SK-N-SH (cell line): ENCODE measurements at regions not wholly inside any gene's neighbourhood (a gene's known extent, or its start where the extent isn't known, plus 50 kb on each side); places are given as distances from the start of the nearest gene placed in this dataset.

Experiments
- CTCF ChIA-PET: fragments of 300-600, 350-600 bp; formaldehyde crosslinking; extraction: SDS; loops from one replicate; lab custom pipeline; 2021; lab: Yijun Ruan, JAX
- POLR2A ChIA-PET: fragments of 350-600 bp; sonication (Branson Sonifier 250); formaldehyde crosslinking; extraction: SDS; loops from one replicate; lab custom pipeline; 2020; ENCODE audit warnings: antibody characterized with exemption, inconsistent platforms; lab: Yijun Ruan, JAX
- DNase-seq: peaks from one replicate; pipeline ENCODE4 v3.0.0; 2012
- H2AFZ ChIP-seq: fragments of 200-600 bp; sonication (generic); 2 replicates; pipeline ENCODE4 v1.8.1; 2016; ENCODE audit warnings: antibody characterized with exemption, mild to moderate bottlenecking, low read depth
- H3F3A ChIP-seq: fragments of 200-600 bp; sonication (generic); replicated peaks from 2 replicates; pipeline ENCODE3; 2016; ENCODE audit warnings: antibody characterized with exemption, mild to moderate bottlenecking; ENCODE audit not compliant: insufficient read depth
- H3K27ac ChIP-seq, 2 experiments: fragments of 200-500 bp in 1 of 2; fragments of 200-600 bp in 1 of 2; sonication (Bioruptor generic) in 1 of 2; sonication (generic), shearing (Covaris generic) in 1 of 2; 2 replicates each; pipeline versions ENCODE4 v1.5.1 to v1.6.1; 2014 to 2016; ENCODE audit warnings: low read depth in 2 of 2, inconsistent platforms in 1 of 2, low read length in 1 of 2, mild to moderate bottlenecking in 1 of 2, mixed read lengths in 1 of 2
- H3K27me3 ChIP-seq: fragments of 200-600 bp; sonication (generic), shearing (Covaris generic); 2 replicates; pipeline ENCODE4 v1.6.1; 2016; ENCODE audit warnings: mixed run types; ENCODE audit not compliant: insufficient read depth
- H3K36me3 ChIP-seq, 2 experiments: fragments of 200-500 bp in 1 of 2; fragments of 200-600 bp in 1 of 2; sonication (Bioruptor generic) in 1 of 2; sonication (generic) in 1 of 2; replicated peaks in 1 of 2; 2 replicates each; pipeline versions ENCODE3 to v1.5.1; 2014 to 2016; ENCODE audit warnings: low read length in 1 of 2, mild to moderate bottlenecking in 1 of 2; ENCODE audit not compliant: insufficient read depth in 2 of 2, control insufficient read depth in 1 of 2
- H3K4me1 ChIP-seq, 2 experiments: fragments of 200-500 bp in 1 of 2; fragments of 200-600 bp in 1 of 2; sonication (Bioruptor generic) in 1 of 2; sonication (generic), shearing (Covaris generic) in 1 of 2; 2 replicates each; pipeline versions ENCODE4 v1.5.1 to v1.6.1; 2014 to 2016; ENCODE audit warnings: low read depth in 1 of 2, low read length in 1 of 2, mixed run types in 1 of 2; ENCODE audit not compliant: insufficient read depth in 2 of 2, control insufficient read depth in 1 of 2
- H3K4me2 ChIP-seq: fragments of 200-600 bp; sonication (generic), shearing (Covaris generic); 2 replicates; pipeline ENCODE4 v1.6.1; 2017; ENCODE audit warnings: mixed run types
- H3K4me3 ChIP-seq, 2 experiments: fragments of 200-500 bp in 1 of 2; fragments of 200-600 bp in 1 of 2; sonication (Bioruptor generic) in 1 of 2; sonication (generic), shearing (Covaris generic) in 1 of 2; 2 replicates each; pipeline versions ENCODE4 v1.5.1 to v1.8.1; 2014 to 2016; ENCODE audit warnings: low read depth in 2 of 2, inconsistent platforms in 1 of 2, low read length in 1 of 2, mild to moderate bottlenecking in 1 of 2, mixed read lengths in 1 of 2, moderate library complexity in 1 of 2
- H3K79me2 ChIP-seq: fragments of 200-600 bp; sonication (generic); 2 replicates; pipeline ENCODE4 v1.8.1; 2017; ENCODE audit warnings: mild to moderate bottlenecking; ENCODE audit not compliant: insufficient read depth
- H3K9ac ChIP-seq: fragments of 200-600 bp; sonication (generic); 2 replicates; pipeline ENCODE4 v1.6.1; 2017; ENCODE audit warnings: mixed run types
- H3K9me2 ChIP-seq: fragments of 200-600 bp; sonication (generic); 2 replicates; pipeline ENCODE4 v1.6.1; 2017; ENCODE audit warnings: mixed run types
- H3K9me3 ChIP-seq: fragments of 200-600 bp; sonication (generic); 2 replicates; pipeline ENCODE4 v1.6.1; 2017; ENCODE audit warnings: mixed run types, mild to moderate bottlenecking, moderate library complexity
- H4K20me1 ChIP-seq: fragments of 200-600 bp; sonication (generic); 2 replicates; pipeline ENCODE4 v1.6.1; 2017; ENCODE audit warnings: mild to moderate bottlenecking, mixed run types; ENCODE audit not compliant: insufficient read depth
- ELF1 ChIP-seq: IDR thresholded peaks from 2 replicates; pipeline ENCODE4 v1.4.0; 2012
- EP300 ChIP-seq, 2 experiments: IDR thresholded peaks; 2 replicates each; pipeline versions ENCODE4 v1.4.0 to v1.6.1; 2012; ENCODE audit warnings: borderline replicate concordance in 1 of 2, low read depth in 1 of 2, low read length in 1 of 2
- FOXM1 ChIP-seq: IDR thresholded peaks from 2 replicates; pipeline ENCODE4 v1.4.0; 2012; ENCODE audit warnings: low read depth, mild to moderate bottlenecking
- GATA2 ChIP-seq: sonication (generic); formaldehyde crosslinking; IDR thresholded peaks from 2 replicates; pipeline ENCODE4 v1.5.0; 2020; ENCODE audit warnings: mild to moderate bottlenecking, missing genetic modification reagents
- MXI1 ChIP-seq: IDR thresholded peaks from 2 replicates; pipeline ENCODE4 v1.6.1; 2012; ENCODE audit warnings: mild to moderate bottlenecking, low read depth, low read length, improper control_type of control experiment
- NRF1 ChIP-seq: IDR thresholded peaks from 2 replicates; pipeline ENCODE4 v1.6.1; 2012; ENCODE audit warnings: low read depth, mild to moderate bottlenecking, low read length
- PBX3 ChIP-seq: IDR thresholded peaks from 2 replicates; pipeline ENCODE4; 2012
- POLR2AphosphoS5 ChIP-seq: IDR thresholded peaks from 2 replicates; pipeline ENCODE4 v1.6.1; 2012; ENCODE audit warnings: low read depth, low read length
- RAD21 ChIP-seq: IDR thresholded peaks from 2 replicates; pipeline ENCODE4 v1.6.1; 2012; ENCODE audit warnings: mild to moderate bottlenecking, low read length
- RCOR1 ChIP-seq: fragments of 150-350 bp; IDR thresholded peaks from 2 replicates; pipeline ENCODE4 v1.6.1; 2017; ENCODE audit warnings: antibody characterized with exemption, low read length
- RXRA ChIP-seq: IDR thresholded peaks from 2 replicates; pipeline ENCODE4 v1.4.0; 2012; ENCODE audit warnings: low read depth, mild to moderate bottlenecking, borderline replicate concordance
- SIN3A ChIP-seq: IDR thresholded peaks from 2 replicates; pipeline ENCODE4 v1.6.1; 2012; ENCODE audit warnings: low read depth, mild to moderate bottlenecking, low read length, moderate library complexity, borderline replicate concordance
- TCF12 ChIP-seq: IDR thresholded peaks from 2 replicates; pipeline ENCODE4 v1.4.0; 2012
- WGBS: methylation state at CpG from one replicate; pipeline ENCODE4 v1.1.6; 2017; ENCODE audit warnings: low lambda C conversion rate; 5-methylcytosine and 5-hydroxymethylcytosine counted together
- TF ChIP-seq, protein P1 (sequence below): IDR thresholded peaks from 2 replicates; pipeline ENCODE4 v1.4.0; 2012; ENCODE audit warnings: low read depth, borderline replicate concordance

- H2AFZ ChIP-seq = no peak overlapping the region
- H3K9ac ChIP-seq = no peak overlapping the region
- CTCF ChIA-PET = no interaction called here
- H3K27ac ChIP-seq = no peak overlapping the region
- no peaks in the 10 kb centered on the region for H3K9me2 ChIP-seq
- H3K9me3 ChIP-seq = no peaks in the 10 kb centered on the region
- H3K4me1 ChIP-seq = no peaks in the 10 kb centered on the region
- no peak for DNase-seq
- no peak overlapping the region for H3K4me2 ChIP-seq
- no peaks in the 10 kb centered on the region for H3K79me2 ChIP-seq
- H3K36me3 ChIP-seq = no peaks in the 10 kb centered on the region
- no peak overlapping the region for H3K4me3 ChIP-seq
- no peaks in the 10 kb centered on the region for H3K27me3 ChIP-seq
- 36% methylated on average over 3 of the region's 3 CpGs for WGBS
- no peaks in the 10 kb centered on the region for H3F3A ChIP-seq
- H4K20me1 ChIP-seq = no peaks in the 10 kb centered on the region
- POLR2A ChIA-PET = no interaction called here
- TF ChIP-seq MXI1 = no peak
- TF ChIP-seq, protein P1, sequence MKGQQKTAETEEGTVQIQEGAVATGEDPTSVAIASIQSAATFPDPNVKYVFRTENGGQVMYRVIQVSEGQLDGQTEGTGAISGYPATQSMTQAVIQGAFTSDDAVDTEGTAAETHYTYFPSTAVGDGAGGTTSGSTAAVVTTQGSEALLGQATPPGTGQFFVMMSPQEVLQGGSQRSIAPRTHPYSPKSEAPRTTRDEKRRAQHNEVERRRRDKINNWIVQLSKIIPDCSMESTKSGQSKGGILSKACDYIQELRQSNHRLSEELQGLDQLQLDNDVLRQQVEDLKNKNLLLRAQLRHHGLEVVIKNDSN = no peak
- no peak for TF ChIP-seq ELF1
Measured at GRCh38 chr16:75911896-75912295, 185.6 kb upstream of the CPHXL start.

- POLR2A ChIA-PET = no interaction called here
- Histone ChIP-seq H3K4me1 (no peaks in the 10 kb centered on the region), H3K36me3 (no peaks in the 10 kb centered on the region), H3F3A (no peaks in the 10 kb centered on the region), H3K9ac (no peak overlapping the region), H2AFZ (no peak overlapping the region), H3K9me3 (no peaks in the 10 kb centered on the region), H3K9me2 (no peaks in the 10 kb centered on the region), H3K79me2 (no peaks in the 10 kb centered on the region), H3K27ac (no peak overlapping the region), H3K27me3 (no peaks in the 10 kb centered on the region), H4K20me1 (no peaks in the 10 kb centered on the region), H3K4me3 (no peak overlapping the region), H3K4me2 (no peak overlapping the region)
- 20% methylated on average over 1 of the region's 1 CpG for WGBS
- DNase-seq = no peak
- TF ChIP-seq GATA2 (no peak), EP300 (IDR thresholded peaks at IDR 0.05; ENCODE audit: borderline replicate concordance in 1 of 2, low read depth in 1 of 2, low read length in 1 of 2) (no peak), PBX3 (no peak), RXRA (no peak), RCOR1 (no peak), RAD21 (no peak), NRF1 (no peak), FOXM1 (no peak), POLR2AphosphoS5 (no peak), TCF12 (no peak), SIN3A (no peak), ELF1 (no peak), MXI1 (no peak)
- CTCF ChIA-PET = interaction anchor here (1.1 kb wide), 1 partner anchor 34 kb away, joined by 3 read pairs; no protein-coding TSS in a partner anchor
Measured at GRCh38 chr16:75913958-75914357, 187.7 kb upstream of the CPHXL start.
